Neuronal stem cell (in vitro differentiated cells): ENCODE measurements at regions not wholly inside any gene's neighbourhood (a gene's known extent, or its start where the extent isn't known, plus 50 kb on each side); places are given as distances from the start of the nearest gene placed in this dataset.

ENCODE experiments used
- DNase-seq: peaks from one replicate; pipeline ENCODE4 v3.0.0-alpha.2; 2013; ENCODE audit warnings: low spot score
- H2AFZ ChIP-seq: one replicate; pipeline ENCODE4 v1.6.1; 2013; ENCODE audit warnings: mild to moderate bottlenecking, low read length, inconsistent platforms
- H2AK5ac ChIP-seq: 2 replicates; pipeline ENCODE4 v1.6.1; 2013; ENCODE audit warnings: low read depth, mild to moderate bottlenecking, inconsistent platforms, low read length, moderate library complexity, mixed read lengths
- H2BK120ac ChIP-seq: 2 replicates; pipeline ENCODE4 v1.6.1; 2013; ENCODE audit warnings: low read depth, mild to moderate bottlenecking, inconsistent platforms, low read length, moderate library complexity, mixed read lengths
- H2BK12ac ChIP-seq: one replicate; pipeline ENCODE4 v1.6.1; 2013; ENCODE audit warnings: low read length, inconsistent platforms
- H2BK15ac ChIP-seq: 2 replicates; pipeline ENCODE4 v1.6.1; 2013; ENCODE audit warnings: mild to moderate bottlenecking, low read length, inconsistent platforms, mixed read lengths
- H2BK5ac ChIP-seq: one replicate; pipeline ENCODE4 v1.6.1; 2013; ENCODE audit warnings: inconsistent platforms, mild to moderate bottlenecking, low read length, moderate library complexity
- H3K14ac ChIP-seq: one replicate; pipeline ENCODE4 v1.6.1; 2013; ENCODE audit warnings: low read length, inconsistent platforms
- H3K18ac ChIP-seq: 2 replicates; pipeline ENCODE4 v1.6.1; 2013; ENCODE audit warnings: low read length, inconsistent platforms
- H3K23ac ChIP-seq: 2 replicates; pipeline ENCODE4 v1.6.1; 2013; ENCODE audit warnings: low read depth, mild to moderate bottlenecking, mixed read lengths, low read length, inconsistent platforms; ENCODE audit not compliant: poor library complexity
- H3K27ac ChIP-seq: replicated peaks from 3 replicates; pipeline ENCODE4 v1.5.1; 2013; ENCODE audit warnings: low read length, inconsistent platforms
- H3K27me3 ChIP-seq, 3 experiments: 2 replicates each; pipeline ENCODE4 v1.6.1; 2013; ENCODE audit warnings: low read length in 3 of 3, mild to moderate bottlenecking in 2 of 3, inconsistent platforms in 1 of 3, low read depth in 1 of 3, mixed read lengths in 1 of 3, moderate library complexity in 1 of 3; ENCODE audit not compliant: control insufficient read depth in 3 of 3, insufficient read depth in 3 of 3
- H3K36me3 ChIP-seq, 2 donors: replicated peaks in 1 of 2; 2 replicates each; pipeline ENCODE4 v1.6.1; 2013; ENCODE audit warnings: low read length in 2 of 2; ENCODE audit not compliant: control insufficient read depth in 2 of 2, insufficient read depth in 2 of 2
- H3K4ac ChIP-seq: 2 replicates; pipeline ENCODE4 v1.6.1; 2013; ENCODE audit warnings: inconsistent platforms, mild to moderate bottlenecking, low read length, moderate library complexity
- H3K4me1 ChIP-seq, 2 donors: 1 replicate in 1 of 2; 2 replicates in 1 of 2; pipeline ENCODE4 v1.6.1; 2013; ENCODE audit warnings: low read length in 2 of 2, low read depth in 1 of 2; ENCODE audit not compliant: control insufficient read depth in 2 of 2, insufficient read depth in 1 of 2
- H3K4me2 ChIP-seq: one replicate; pipeline ENCODE4 v1.6.1; 2013; ENCODE audit warnings: mild to moderate bottlenecking, low read length, inconsistent platforms; ENCODE audit not compliant: insufficient read depth, poor library complexity, severe bottlenecking
- H3K4me3 ChIP-seq, 2 donors: 2 replicates each; pipeline ENCODE4 v1.5.1; 2013; ENCODE audit warnings: low read length in 2 of 2, mild to moderate bottlenecking in 2 of 2, inconsistent platforms in 1 of 2, moderate library complexity in 1 of 2
- H3K79me1 ChIP-seq: one replicate; pipeline ENCODE4 v1.6.1; 2013; ENCODE audit warnings: low read depth, mild to moderate bottlenecking, inconsistent platforms, low read length, moderate library complexity
- H3K9ac ChIP-seq: one replicate; pipeline ENCODE4 v1.6.1; 2013; ENCODE audit warnings: mild to moderate bottlenecking, low read depth, low read length, inconsistent platforms; ENCODE audit not compliant: poor library complexity
- H3K9me3 ChIP-seq, 2 donors: replicated peaks in 1 of 2; 2 replicates each; pipeline versions ENCODE3 to v1.6.1; 2013; ENCODE audit warnings: low read length in 2 of 2, mild to moderate bottlenecking in 2 of 2, inconsistent platforms in 1 of 2, low read depth in 1 of 2, mixed read lengths in 1 of 2, moderate library complexity in 1 of 2; ENCODE audit not compliant: control insufficient read depth in 2 of 2, insufficient read depth in 1 of 2
- H4K8ac ChIP-seq: one replicate; pipeline ENCODE4 v1.6.1; 2013; ENCODE audit warnings: low read depth, mild to moderate bottlenecking, inconsistent platforms, low read length, moderate library complexity
- H4K91ac ChIP-seq: one replicate; pipeline ENCODE4 v1.6.1; 2013; ENCODE audit warnings: low read length, low read depth, mild to moderate bottlenecking, inconsistent platforms; ENCODE audit not compliant: poor library complexity
- WGBS, 2 donors: extraction: QIAGEN DNeasy Blood & Tissue Kit; methylation state at CpG; one replicate each; pipeline ENCODE4 v1.1.7; 2013; ENCODE audit warnings: missing lambda C conversion rate in 2 of 2, mixed read lengths in 1 of 2; ENCODE audit not compliant: insufficient read length in 2 of 2, insufficient replicate concordance in 1 of 2; ENCODE audit errors: extremely low coverage in 2 of 2; 5-methylcytosine and 5-hydroxymethylcytosine counted together

DNA sequence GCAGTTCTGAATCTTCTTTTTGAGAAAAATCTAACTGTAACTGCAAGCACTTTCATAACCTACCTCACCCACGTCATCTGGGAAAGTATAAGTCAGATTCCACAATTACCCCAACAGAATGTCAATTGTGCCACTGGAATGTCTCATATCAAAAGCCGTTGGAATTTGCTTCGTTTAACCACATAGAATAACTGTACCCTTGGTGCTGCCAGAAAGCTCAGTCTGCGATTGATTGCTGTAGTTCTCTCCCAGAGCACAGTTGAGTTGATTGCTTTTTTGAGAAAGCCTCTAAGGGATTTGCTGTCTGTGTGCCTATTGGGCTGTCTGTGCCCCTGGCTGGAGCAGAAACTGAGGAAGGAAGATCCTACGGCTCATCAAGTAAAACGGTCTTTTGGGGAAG, 583.6 kb downstream of the TMEM38B start:
- Histone ChIP-seq H3K79me1 (no peaks in the 10 kb centered on the region), H2AFZ (peak overlapping the region; percentile 41), H2AK5ac (no peak overlapping the region), H3K9ac (no peak overlapping the region), H4K91ac (no peak overlapping the region), H3K4me1 (peaks cover 0 to 2% of the 10 kb centered on the region in 2 donors), H4K8ac (no peak overlapping the region), H2BK15ac (no peak overlapping the region), H3K23ac (no peak overlapping the region), H3K4me2 (no peak overlapping the region), H3K4ac (no peak overlapping the region), H3K4me3 (no peak overlapping the region), H3K36me3 (no peaks in the 10 kb centered on the region), H2BK120ac (no peak overlapping the region), H2BK12ac (no peak overlapping the region), H3K18ac (no peak overlapping the region), H2BK5ac (no peak overlapping the region), H3K9me3 (peaks cover 2 to 18% of the 10 kb centered on the region in 2 donors), H3K27ac (no peak overlapping the region), H3K27me3 (no peaks in the 10 kb centered on the region), H3K14ac (no peak overlapping the region)
- no CpG with 5 or more reads among the region's 6 CpGs for WGBS, 2 donors
- DNase-seq: no peak

- Histone ChIP-seq H3K4ac (no peak overlapping the region), H2AFZ (peak overlapping the region; percentile 27), H4K91ac (no peak overlapping the region), H3K79me1 (no peaks in the 10 kb centered on the region), H3K36me3 (no peaks in the 10 kb centered on the region), H3K23ac (no peak overlapping the region), H2BK15ac (no peak overlapping the region), H3K4me3 (no peak overlapping the region), H3K27me3 (no peaks in the 10 kb centered on the region), H3K9ac (no peak overlapping the region), H3K14ac (no peak overlapping the region), H3K4me2 (no peak overlapping the region), H2BK120ac (no peak overlapping the region), H3K27ac (no peak overlapping the region), H3K4me1 (peaks cover 10 to 20% of the 10 kb centered on the region in 2 donors), H3K9me3 (peaks cover 2 to 16% of the 10 kb centered on the region in 2 donors), H2AK5ac (no peak overlapping the region), H3K18ac (no peak overlapping the region), H4K8ac (no peak overlapping the region), H2BK5ac (no peak overlapping the region), H2BK12ac (no peak overlapping the region)
- no CpG with 5 or more reads among the region's 5 CpGs for WGBS, 2 donors
- no peak for DNase-seq
Observed at GRCh38 chr9:106283769-106284168, 579.2 kb upstream of the ZNF462 start.

- H2AK5ac ChIP-seq: no peak overlapping the region
Observed at GRCh38 chr9:106284296-106284695, 578.7 kb upstream of the ZNF462 start.

DNA sequence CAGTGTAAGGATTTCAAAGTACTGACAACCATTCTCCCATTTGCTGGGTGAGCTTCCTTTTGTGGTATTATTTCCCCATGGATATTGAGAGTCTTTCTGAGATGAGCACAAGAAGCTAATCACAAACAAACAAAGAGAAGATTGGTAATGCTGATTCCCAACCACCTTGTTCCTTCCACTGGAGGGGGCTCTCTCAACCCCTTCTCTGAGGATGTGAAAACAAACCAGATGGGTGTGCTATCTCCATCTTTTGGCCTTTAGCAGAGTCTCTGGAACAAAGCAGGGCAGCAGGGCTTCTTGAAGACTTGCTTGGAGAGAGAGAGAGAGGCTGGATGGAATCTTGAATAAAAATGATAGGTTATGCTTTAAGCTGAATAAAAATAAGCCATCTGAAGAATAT, 576.7 kb upstream of the ZNF462 start:
- H2AFZ ChIP-seq: peak overlapping the region; percentile 36
- H3K9ac ChIP-seq: no peak overlapping the region
- H2BK5ac ChIP-seq: no peak overlapping the region
- H2BK12ac ChIP-seq: no peak overlapping the region
- H3K9me3 ChIP-seq: peaks cover 2 to 4% of the 10 kb centered on the region in 2 donors
- no peak overlapping the region for H2AK5ac ChIP-seq
- H4K8ac ChIP-seq: no peak overlapping the region
- H3K4me3 ChIP-seq: no peak overlapping the region
- no peaks in the 10 kb centered on the region for H3K27me3 ChIP-seq
- no peak overlapping the region for H4K91ac ChIP-seq
- no peak overlapping the region for H3K4me2 ChIP-seq
- no peaks in the 10 kb centered on the region for H3K36me3 ChIP-seq
- no peak overlapping the region for H2BK15ac ChIP-seq
- H3K18ac ChIP-seq: no peak overlapping the region
- no peak overlapping the region for H3K27ac ChIP-seq
- DNase-seq: peak; percentile 51
- H2BK120ac ChIP-seq: no peak overlapping the region
- no peak overlapping the region for H3K4ac ChIP-seq
- H3K79me1 ChIP-seq: no peaks in the 10 kb centered on the region
- no peak overlapping the region for H3K23ac ChIP-seq
- H3K14ac ChIP-seq: no peak overlapping the region
- peaks cover 10 to 20% of the 10 kb centered on the region in 2 donors for H3K4me1 ChIP-seq

More at GRCh38 chr9:106284296-106284695, 578.7 kb upstream of the ZNF462 start:
- Histone ChIP-seq H4K8ac (no peak overlapping the region), H3K14ac (no peak overlapping the region), H3K9me3 (peaks cover 2 to 13% of the 10 kb centered on the region in 2 donors), H4K91ac (no peak overlapping the region), H3K9ac (no peak overlapping the region), H3K18ac (no peak overlapping the region), H3K23ac (no peak overlapping the region), H3K4me3 (no peak overlapping the region), H2BK15ac (no peak overlapping the region), H3K27ac (no peak overlapping the region), H2AFZ (peak overlapping the region; percentile 68), H2BK5ac (no peak overlapping the region), H3K36me3 (no peaks in the 10 kb centered on the region), H3K4me1 (peaks cover 10 to 20% of the 10 kb centered on the region in 2 donors), H3K4me2 (no peak overlapping the region), H3K79me1 (no peaks in the 10 kb centered on the region), H2BK12ac (no peak overlapping the region), H2BK120ac (no peak overlapping the region), H3K27me3 (no peaks in the 10 kb centered on the region), H3K4ac (no peak overlapping the region)
- no CpG with 5 or more reads among the region's 4 CpGs for WGBS, 2 donors
- no peak for DNase-seq
